Activated CD8-positive, alpha-beta T cell treated with anti-CD3 and anti-CD28 coated beads for 36 hours (primary cell): ENCODE measurements at regions not wholly inside any gene's neighbourhood (a gene's known extent, or its start where the extent isn't known, plus 50 kb on each side); places are given as distances from the start of the nearest gene placed in this dataset.

Experiments used
- ATAC-seq: fragments of 200-7000 bp; cut with Tn5 transposase; one replicate; pipeline ENCODE4 v1.10.0; 2021; ENCODE audit warnings: mild to moderate bottlenecking, moderate library complexity
- CTCF ChIA-PET: fragments of 350-600 bp; sonication (Branson Sonifier 250); formaldehyde crosslinking; loops from one replicate; lab custom pipeline; 2021; ENCODE audit warnings: antibody characterized with exemption; lab: Charles Lee
- POLR2A ChIA-PET: fragments of 350-600 bp; sonication (Branson Sonifier 250); formaldehyde crosslinking; loops from one replicate; lab custom pipeline; 2021; ENCODE audit warnings: antibody characterized with exemption; lab: Charles Lee
- DNase-seq: peaks from one replicate; pipeline ENCODE4 v3.0.0-alpha.2; 2020
- H3K27ac Mint-ChIP-seq: one replicate; pipeline ENCODE4 v1.8.0; 2021; ENCODE audit warnings: mild to moderate bottlenecking, mixed read lengths
- H3K27me3 Mint-ChIP-seq: one replicate; pipeline ENCODE4 v1.8.0; 2021; ENCODE audit warnings: mixed read lengths
- H3K36me3 Mint-ChIP-seq: one replicate; pipeline ENCODE4 v1.8.0; 2021; ENCODE audit warnings: low read depth, mixed read lengths
- H3K4me1 Mint-ChIP-seq: one replicate; pipeline ENCODE4 v1.8.0; 2021; ENCODE audit warnings: low read depth, mixed read lengths
- H3K4me3 Mint-ChIP-seq: one replicate; pipeline ENCODE4 v1.8.0; 2021; ENCODE audit warnings: mild to moderate bottlenecking, moderate library complexity, mixed read lengths
- H3K9me3 Mint-ChIP-seq: one replicate; pipeline ENCODE4 v1.8.0; 2021; ENCODE audit warnings: mixed read lengths
- intact Hi-C: fragments of 100-400 bp; cut with micrococcal nuclease; formaldehyde crosslinking; loops from one replicate; pipeline ENCODE4 v1.10.0; 2022
- TF ChIP-seq, protein P1 (sequence below): fragments of 200-600 bp; IDR thresholded peaks from one replicate; pipeline ENCODE4 v1.8.0; 2022; ENCODE audit warnings: antibody characterized with exemption, mild to moderate bottlenecking

DNA sequence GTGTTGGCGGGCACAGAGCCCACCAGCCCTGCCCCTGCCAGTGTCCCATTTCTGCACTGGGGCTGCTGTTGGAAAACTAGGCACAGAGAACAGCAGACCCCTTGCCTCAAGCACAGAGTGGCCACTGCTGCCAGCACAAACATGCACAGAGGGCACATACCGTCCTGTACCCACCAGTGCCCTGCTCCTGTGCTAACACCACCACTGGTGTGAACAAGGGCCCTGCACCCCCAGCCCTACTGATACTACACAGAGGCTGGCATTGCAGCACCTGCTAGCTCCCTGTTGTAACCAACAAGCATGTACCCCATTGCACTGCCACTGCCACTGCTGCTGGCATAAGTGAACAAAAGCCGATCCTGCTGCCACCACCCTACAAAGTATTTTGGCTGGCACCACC, 348.0 kb upstream of the MPDZ start:
- Mint-ChIP-seq H3K4me1 (no peaks in the 10 kb centered on the region), H3K4me3 (no peak overlapping the region), H3K27ac (no peak overlapping the region), H3K9me3 (peaks cover 15% of the 10 kb centered on the region), H3K36me3 (no peaks in the 10 kb centered on the region), H3K27me3 (no peaks in the 10 kb centered on the region)
- ATAC-seq (no peak), DNase-seq (no peak)
- TF ChIP-seq, protein P1, sequence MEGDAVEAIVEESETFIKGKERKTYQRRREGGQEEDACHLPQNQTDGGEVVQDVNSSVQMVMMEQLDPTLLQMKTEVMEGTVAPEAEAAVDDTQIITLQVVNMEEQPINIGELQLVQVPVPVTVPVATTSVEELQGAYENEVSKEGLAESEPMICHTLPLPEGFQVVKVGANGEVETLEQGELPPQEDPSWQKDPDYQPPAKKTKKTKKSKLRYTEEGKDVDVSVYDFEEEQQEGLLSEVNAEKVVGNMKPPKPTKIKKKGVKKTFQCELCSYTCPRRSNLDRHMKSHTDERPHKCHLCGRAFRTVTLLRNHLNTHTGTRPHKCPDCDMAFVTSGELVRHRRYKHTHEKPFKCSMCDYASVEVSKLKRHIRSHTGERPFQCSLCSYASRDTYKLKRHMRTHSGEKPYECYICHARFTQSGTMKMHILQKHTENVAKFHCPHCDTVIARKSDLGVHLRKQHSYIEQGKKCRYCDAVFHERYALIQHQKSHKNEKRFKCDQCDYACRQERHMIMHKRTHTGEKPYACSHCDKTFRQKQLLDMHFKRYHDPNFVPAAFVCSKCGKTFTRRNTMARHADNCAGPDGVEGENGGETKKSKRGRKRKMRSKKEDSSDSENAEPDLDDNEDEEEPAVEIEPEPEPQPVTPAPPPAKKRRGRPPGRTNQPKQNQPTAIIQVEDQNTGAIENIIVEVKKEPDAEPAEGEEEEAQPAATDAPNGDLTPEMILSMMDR: no peak
- POLR2A ChIA-PET: no interaction called here
- CTCF ChIA-PET: no interaction called here
- intact Hi-C loops: no loop called here

DNA sequence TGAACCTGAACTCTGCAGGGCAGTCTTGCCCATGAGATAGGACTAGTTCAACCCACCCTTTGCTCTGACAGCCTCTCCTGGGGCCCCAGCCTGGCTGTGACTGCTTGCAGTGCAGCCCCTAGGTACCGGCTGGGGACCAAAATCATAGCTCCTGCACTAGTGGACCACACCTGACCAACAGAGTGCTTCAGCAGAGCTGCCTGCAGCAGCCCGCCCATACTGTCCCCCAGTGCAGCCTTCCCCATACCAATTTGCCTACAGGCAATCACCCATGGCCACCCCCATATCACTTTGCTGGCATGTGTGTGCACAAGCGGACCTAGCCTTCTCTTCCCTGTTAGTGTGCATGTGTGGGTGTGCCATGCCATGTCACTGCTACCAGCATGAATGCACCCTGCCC, 347.6 kb upstream of the MPDZ start:
- no peak for DNase-seq
- Mint-ChIP-seq H3K27me3 (no peaks in the 10 kb centered on the region), H3K4me1 (no peaks in the 10 kb centered on the region), H3K27ac (no peak overlapping the region), H3K4me3 (no peak overlapping the region), H3K9me3 (peaks cover 15% of the 10 kb centered on the region), H3K36me3 (no peaks in the 10 kb centered on the region)
- no peak for ATAC-seq
- ChIA-PET POLR2A (no interaction called here), CTCF (no interaction called here)
- TF ChIP-seq, protein P1: no peak
- intact Hi-C loops: no loop called here

DNA sequence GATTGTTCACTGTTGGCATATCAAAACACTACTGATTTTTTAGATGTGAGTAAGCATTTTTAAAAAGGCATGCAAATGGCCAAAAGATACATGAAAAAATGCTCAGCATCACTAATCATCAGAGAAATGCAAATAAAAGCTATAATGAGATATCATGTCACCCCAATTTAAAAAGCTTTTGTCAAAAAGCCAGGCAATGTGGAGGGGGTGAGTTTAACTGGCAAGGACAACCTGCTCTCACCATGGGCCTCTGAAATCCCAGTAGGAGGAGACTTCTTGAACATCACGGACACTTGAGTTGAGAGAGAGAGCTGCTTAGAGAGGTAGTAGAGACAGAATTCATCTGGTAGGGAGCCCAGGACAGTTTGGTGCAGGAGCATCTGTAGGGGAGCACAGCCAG, 347.1 kb upstream of the MPDZ start:
- intact Hi-C loops: no loop called here
- TF ChIP-seq, protein P1: no peak
- ATAC-seq: no peak
- Mint-ChIP-seq H3K36me3 (no peaks in the 10 kb centered on the region), H3K27ac (no peak overlapping the region), H3K4me3 (no peak overlapping the region), H3K27me3 (no peaks in the 10 kb centered on the region), H3K4me1 (no peaks in the 10 kb centered on the region), H3K9me3 (peaks cover 15% of the 10 kb centered on the region)
- ChIA-PET POLR2A (no interaction called here), CTCF (no interaction called here)
- no peak for DNase-seq

DNA sequence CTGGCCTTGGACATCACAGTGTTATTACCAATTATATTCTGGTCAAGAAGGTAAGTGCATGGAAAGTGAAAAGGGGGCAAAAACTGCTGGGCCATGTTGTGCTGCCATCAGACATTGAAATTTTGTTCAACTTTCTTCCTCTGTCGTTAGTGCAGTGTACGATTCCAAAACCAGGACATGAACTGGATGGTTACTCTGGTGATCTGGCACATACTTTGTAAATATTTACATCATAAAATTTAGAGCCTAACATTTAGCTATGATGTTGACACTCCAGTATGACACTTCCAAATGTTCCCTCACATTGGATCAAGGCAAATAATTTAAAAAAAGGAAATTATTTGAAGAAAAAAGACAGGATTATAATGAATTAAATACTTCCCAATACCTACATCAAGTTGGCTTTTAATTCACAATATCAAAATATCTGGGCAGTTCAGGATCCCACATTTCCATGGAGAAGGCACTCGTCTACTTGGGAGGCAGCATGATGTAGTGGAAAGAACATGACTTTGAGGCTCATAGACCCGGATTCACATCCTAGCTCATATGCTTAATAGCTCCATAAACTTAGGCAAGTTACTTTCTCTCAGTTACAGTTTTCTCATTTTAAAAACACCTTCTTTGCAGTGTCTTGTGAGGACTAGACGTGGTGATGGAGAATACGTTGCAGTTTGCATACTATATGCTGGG, 342.5 kb upstream of the MPDZ start:
- intact Hi-C loops: no loop called here
- ChIA-PET POLR2A (no interaction called here), CTCF (no interaction called here)
- TF ChIP-seq, protein P1: no peak
- no peak overlapping the region for H3K4me3 Mint-ChIP-seq
- peaks cover 1% of the 10 kb centered on the region for H3K9me3 Mint-ChIP-seq
- H3K4me1 Mint-ChIP-seq: no peaks in the 10 kb centered on the region
- no peak for ATAC-seq
- no peaks in the 10 kb centered on the region for H3K27me3 Mint-ChIP-seq
- DNase-seq: no peak
- H3K27ac Mint-ChIP-seq: no peak overlapping the region
- no peaks in the 10 kb centered on the region for H3K36me3 Mint-ChIP-seq

DNA sequence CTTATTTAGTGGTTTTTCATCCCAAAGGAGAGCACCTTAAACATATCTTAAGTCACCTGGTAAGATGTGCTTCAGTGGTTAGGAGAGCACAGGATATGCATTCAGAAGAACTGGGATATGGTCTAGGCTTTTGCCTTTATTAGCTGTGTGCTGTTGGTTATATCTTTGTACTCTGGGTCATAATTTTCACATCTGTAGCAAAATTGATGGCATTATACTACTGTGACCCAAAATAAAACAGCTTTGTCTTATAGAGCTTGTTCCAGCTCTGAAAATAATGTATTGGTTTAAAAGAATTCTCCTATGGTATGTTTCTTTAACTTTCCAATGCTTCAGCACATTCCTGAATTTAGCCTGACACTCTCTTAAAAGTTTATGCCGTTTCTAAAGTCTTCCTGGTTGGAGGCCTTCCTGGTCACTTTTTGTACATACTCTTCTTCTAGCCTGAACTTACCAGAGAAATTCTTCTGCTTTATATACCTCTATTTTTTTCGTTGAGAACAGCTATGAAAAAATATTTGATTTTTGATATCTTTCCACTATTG, 337.1 kb upstream of the MPDZ start:
- H3K9me3 Mint-ChIP-seq: peaks cover 2% of the 10 kb centered on the region
- no peaks in the 10 kb centered on the region for H3K27me3 Mint-ChIP-seq
- H3K27ac Mint-ChIP-seq: no peak overlapping the region
- no peaks in the 10 kb centered on the region for H3K4me1 Mint-ChIP-seq
- TF ChIP-seq, protein P1: no peak
- ChIA-PET POLR2A (no interaction called here), CTCF (no interaction called here)
- ATAC-seq (no peak), DNase-seq (no peak)
- no peak overlapping the region for H3K4me3 Mint-ChIP-seq
- intact Hi-C loops: no loop called here
- no peaks in the 10 kb centered on the region for H3K36me3 Mint-ChIP-seq
